Lower leg skin (tissue), 3 donors: ENCODE measurements at regions not wholly inside any gene's neighbourhood (a gene's known extent, or its start where the extent isn't known, plus 50 kb on each side); places are given as distances from the start of the nearest gene placed in this dataset.

Source experiments
- POLR2A ChIP-seq, 2 donors: fragments of 450-650 bp; IDR thresholded peaks; one replicate each; pipeline ENCODE4 v1.6.1; 2016 to 2017; ENCODE audit warnings: antibody characterized with exemption in 2 of 2, mild to moderate bottlenecking in 1 of 2, moderate library complexity in 1 of 2
- TF ChIP-seq, protein P1 (sequence below), 3 donors: fragments of 450-650 bp; IDR thresholded peaks; one replicate each; pipeline ENCODE4 v1.5.1; 2016; ENCODE audit warnings: antibody characterized with exemption in 3 of 3, mild to moderate bottlenecking in 3 of 3, moderate library complexity in 2 of 3

DNA sequence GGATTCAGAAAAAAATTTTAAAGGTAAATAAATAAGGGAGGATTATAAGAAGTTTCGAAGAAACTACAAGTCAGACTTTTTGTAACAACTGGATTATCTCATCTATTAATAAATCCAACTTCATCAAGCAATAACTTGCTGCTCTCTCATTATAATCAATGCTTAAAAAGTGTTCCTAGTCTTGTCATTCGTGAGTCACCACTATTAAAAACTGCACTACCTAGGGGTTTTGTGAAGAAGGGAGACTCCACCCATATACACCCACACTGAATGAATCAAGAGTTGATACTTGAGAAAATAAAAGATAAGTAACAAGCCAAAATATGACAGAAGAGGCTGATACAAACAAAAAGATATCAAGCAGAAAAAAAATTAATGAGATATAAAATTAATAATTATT lies 360.5 kb downstream of the ZNF674 start:
- TF ChIP-seq, protein P1, sequence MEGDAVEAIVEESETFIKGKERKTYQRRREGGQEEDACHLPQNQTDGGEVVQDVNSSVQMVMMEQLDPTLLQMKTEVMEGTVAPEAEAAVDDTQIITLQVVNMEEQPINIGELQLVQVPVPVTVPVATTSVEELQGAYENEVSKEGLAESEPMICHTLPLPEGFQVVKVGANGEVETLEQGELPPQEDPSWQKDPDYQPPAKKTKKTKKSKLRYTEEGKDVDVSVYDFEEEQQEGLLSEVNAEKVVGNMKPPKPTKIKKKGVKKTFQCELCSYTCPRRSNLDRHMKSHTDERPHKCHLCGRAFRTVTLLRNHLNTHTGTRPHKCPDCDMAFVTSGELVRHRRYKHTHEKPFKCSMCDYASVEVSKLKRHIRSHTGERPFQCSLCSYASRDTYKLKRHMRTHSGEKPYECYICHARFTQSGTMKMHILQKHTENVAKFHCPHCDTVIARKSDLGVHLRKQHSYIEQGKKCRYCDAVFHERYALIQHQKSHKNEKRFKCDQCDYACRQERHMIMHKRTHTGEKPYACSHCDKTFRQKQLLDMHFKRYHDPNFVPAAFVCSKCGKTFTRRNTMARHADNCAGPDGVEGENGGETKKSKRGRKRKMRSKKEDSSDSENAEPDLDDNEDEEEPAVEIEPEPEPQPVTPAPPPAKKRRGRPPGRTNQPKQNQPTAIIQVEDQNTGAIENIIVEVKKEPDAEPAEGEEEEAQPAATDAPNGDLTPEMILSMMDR (IDR thresholded peaks at IDR 0.05) = no peak
- TF ChIP-seq POLR2A (IDR thresholded peaks at IDR 0.05) = no peak
